Fibroblast of the aortic adventitia (primary cell): ENCODE measurements at regions not wholly inside any gene's neighbourhood (a gene's known extent, or its start where the extent isn't known, plus 50 kb on each side); places are given as distances from the start of the nearest gene placed in this dataset.

Source experiments
- DNase-seq: peaks from one replicate; pipeline ENCODE4 v3.0.0-alpha.2; 2010; ENCODE audit warnings: low read depth
- H3K4me3 ChIP-seq: 2 replicates; pipeline ENCODE4 v1.5.1; 2011; ENCODE audit warnings: low read depth, mild to moderate bottlenecking, control low read depth, low read length, moderate library complexity
- TF ChIP-seq, protein P1 (sequence below): IDR thresholded peaks from 2 replicates; pipeline ENCODE4 v1.5.1; 2011; ENCODE audit warnings: mild to moderate bottlenecking, low read length, control low read depth, inconsistent platforms; ENCODE audit not compliant: insufficient read depth

GRCh38 chr2:189255711-189256110, 76.2 kb upstream of the COL5A2 start:
- H3K4me3 ChIP-seq, result no peak overlapping the region
- TF ChIP-seq, protein P1, sequence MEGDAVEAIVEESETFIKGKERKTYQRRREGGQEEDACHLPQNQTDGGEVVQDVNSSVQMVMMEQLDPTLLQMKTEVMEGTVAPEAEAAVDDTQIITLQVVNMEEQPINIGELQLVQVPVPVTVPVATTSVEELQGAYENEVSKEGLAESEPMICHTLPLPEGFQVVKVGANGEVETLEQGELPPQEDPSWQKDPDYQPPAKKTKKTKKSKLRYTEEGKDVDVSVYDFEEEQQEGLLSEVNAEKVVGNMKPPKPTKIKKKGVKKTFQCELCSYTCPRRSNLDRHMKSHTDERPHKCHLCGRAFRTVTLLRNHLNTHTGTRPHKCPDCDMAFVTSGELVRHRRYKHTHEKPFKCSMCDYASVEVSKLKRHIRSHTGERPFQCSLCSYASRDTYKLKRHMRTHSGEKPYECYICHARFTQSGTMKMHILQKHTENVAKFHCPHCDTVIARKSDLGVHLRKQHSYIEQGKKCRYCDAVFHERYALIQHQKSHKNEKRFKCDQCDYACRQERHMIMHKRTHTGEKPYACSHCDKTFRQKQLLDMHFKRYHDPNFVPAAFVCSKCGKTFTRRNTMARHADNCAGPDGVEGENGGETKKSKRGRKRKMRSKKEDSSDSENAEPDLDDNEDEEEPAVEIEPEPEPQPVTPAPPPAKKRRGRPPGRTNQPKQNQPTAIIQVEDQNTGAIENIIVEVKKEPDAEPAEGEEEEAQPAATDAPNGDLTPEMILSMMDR, result no peak
- DNase-seq, result no peak

GRCh38 chr2:189258616-189259365, 79.2 kb upstream of the COL5A2 start:
- TF ChIP-seq, protein P1, result no peak
- DNase-seq, result no peak
- no peak overlapping the region for H3K4me3 ChIP-seq

- H3K4me3 ChIP-seq, result no peak overlapping the region
- no peak for DNase-seq
- TF ChIP-seq, protein P1, result no peak
Measured at GRCh38 chr2:189260361-189260814, 80.8 kb upstream of the COL5A2 start.

- no peak overlapping the region for H3K4me3 ChIP-seq
- peak; percentile 93 for DNase-seq
- TF ChIP-seq, protein P1, result no peak
Measured at GRCh38 chr2:189261431-189261841, 81.9 kb upstream of the COL5A2 start.

GRCh38 chr2:189261916-189262315, 82.4 kb upstream of the COL5A2 start:
- DNase-seq, result no peak
- TF ChIP-seq, protein P1, result no peak
- no peak overlapping the region for H3K4me3 ChIP-seq

DNA sequence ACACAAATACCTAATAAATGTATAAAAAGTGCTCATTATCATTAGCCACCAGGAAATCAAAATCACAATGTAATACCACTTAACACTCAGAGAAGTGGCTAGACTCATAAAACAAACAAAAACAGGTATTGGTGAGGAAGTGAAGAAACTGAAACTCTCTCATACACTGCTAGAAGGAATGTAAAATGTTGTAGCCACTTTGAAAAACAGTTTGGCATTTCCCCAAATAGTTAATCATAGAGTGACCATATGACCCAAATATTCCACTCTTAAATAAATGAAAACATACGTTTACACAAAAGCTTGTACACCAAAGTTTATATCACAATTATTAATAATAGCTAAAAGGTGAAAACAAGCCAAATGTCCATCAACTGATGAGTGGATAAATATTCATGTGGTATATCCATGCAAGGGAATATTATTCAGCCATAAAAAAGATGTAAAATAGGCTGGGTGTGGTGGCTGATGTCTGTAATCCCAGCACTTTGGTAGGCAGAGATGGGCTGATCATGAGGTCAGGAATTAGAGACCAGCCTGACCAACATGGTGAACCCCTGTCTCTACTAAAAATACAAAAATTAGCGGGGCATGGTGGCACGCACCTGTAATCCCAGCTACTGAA, 86.2 kb upstream of the COL5A2 start:
- no peak for DNase-seq
- TF ChIP-seq, protein P1, result no peak
- H3K4me3 ChIP-seq, result no peak overlapping the region
